GM12891 (cell line): ENCODE measurements at regions not wholly inside any gene's neighbourhood (a gene's known extent, or its start where the extent isn't known, plus 50 kb on each side); places are given as distances from the start of the nearest gene placed in this dataset.
"Not testable (repeated sequence)": the region's sequence is repeated elsewhere in the genome, so short reads cannot be mapped to it uniquely, and the experiment has no call there.

Experiments used
- DNase-seq: peaks from one replicate; pipeline ENCODE4 v3.0.0; 2011; ENCODE audit warnings: low spot score; ENCODE audit not compliant: insufficient read length
- FAIRE-seq: peaks from 2 replicates; lab custom pipeline; 2011; peaks lifted over from hg19 to GRCh38; lab: Jason Lieb, UNC
- PAX5 ChIP-seq: IDR thresholded peaks from 2 replicates; pipeline ENCODE4 v1.6.1; 2011; ENCODE audit warnings: low read length, moderate library complexity, mild to moderate bottlenecking; ENCODE audit not compliant: insufficient read depth, severe bottlenecking
- POLR2A ChIP-seq: IDR thresholded peaks from 2 replicates; pipeline ENCODE4 v1.6.1; 2011; ENCODE audit warnings: low read depth, low read length, control low read depth
- POLR2AphosphoS5 ChIP-seq: IDR thresholded peaks from 2 replicates; pipeline ENCODE4 v1.6.1; 2011; ENCODE audit warnings: low read depth, low read length, control low read depth
- POU2F2 ChIP-seq: IDR thresholded peaks from 2 replicates; pipeline ENCODE4 v1.6.1; 2011; ENCODE audit warnings: low read depth, mild to moderate bottlenecking, control low read depth, low read length, moderate library complexity
- SPI1 ChIP-seq: IDR thresholded peaks from 2 replicates; pipeline ENCODE4 v1.6.1; 2011; ENCODE audit warnings: low read depth, low read length, control low read depth
- TAF1 ChIP-seq: IDR thresholded peaks from 2 replicates; pipeline ENCODE4 v1.6.1; 2011; ENCODE audit warnings: low read depth, low read length, control low read depth

DNA sequence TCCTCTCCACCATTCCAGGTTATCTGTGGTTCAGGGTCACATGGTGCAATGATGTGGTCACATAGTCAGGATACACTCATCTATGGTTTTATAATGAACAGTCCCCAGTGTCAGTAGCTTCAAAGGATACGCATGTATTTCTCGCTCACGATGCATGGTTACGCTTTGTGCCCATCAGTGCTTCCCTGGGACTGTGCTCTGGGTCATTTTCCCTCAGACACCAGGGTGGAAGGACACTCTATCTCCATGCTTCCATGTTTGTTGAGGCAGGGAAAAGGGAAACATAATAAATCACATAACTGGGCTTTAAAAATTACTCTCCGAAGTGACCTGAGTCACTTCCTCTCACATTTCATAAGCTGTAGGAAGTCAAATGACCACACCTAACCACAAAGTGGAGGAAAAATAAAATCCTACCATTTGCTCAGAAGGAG is 394.8 kb upstream of the NOX3 start:
- DNase-seq: no peak
- FAIRE-seq: no peak
- TF ChIP-seq POU2F2: no peak

- TF ChIP-seq TAF1 (no peak), PAX5 (no peak), POLR2AphosphoS5 (no peak), POLR2A (no peak)
- FAIRE-seq: no peak
- DNase-seq: no peak
These were observed 392.1 kb upstream of the NOX3 start for GRCh38 chr6:155847711-155848110.

GRCh38 chr6:155837474-155837873 is 381.8 kb upstream of the NOX3 start:
- FAIRE-seq: no peak
- no peak for DNase-seq

DNA sequence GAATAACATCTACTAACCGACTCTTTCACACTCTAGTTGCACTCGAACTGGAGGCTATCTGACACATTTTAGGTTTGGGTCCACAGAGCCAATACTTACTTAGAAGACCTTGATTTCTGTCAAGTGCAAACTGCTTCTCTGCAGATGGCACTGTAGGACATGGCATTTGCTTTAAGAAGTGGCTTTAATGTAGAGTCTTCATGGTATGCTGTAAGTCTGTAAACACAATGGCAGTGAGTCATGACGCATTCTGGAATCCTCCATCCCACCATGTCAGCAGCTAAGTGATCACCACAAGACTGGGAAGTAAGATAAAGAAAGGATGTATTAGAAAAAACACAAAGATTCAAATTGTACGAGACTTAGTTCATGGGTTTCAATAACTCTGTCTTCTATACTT is 377.0 kb upstream of the NOX3 start:
- TF ChIP-seq PAX5 (no peak), SPI1 (no peak), POU2F2 (no peak), POLR2AphosphoS5 (no peak)
- no peak for DNase-seq
- no peak for FAIRE-seq

More at GRCh38 chr6:155837474-155837873, 381.8 kb upstream of the NOX3 start:
- TF ChIP-seq POLR2A: no peak
- no peak for TF ChIP-seq PAX5
- TF ChIP-seq SPI1: no peak
- no peak for TF ChIP-seq POLR2AphosphoS5
- no peak for TF ChIP-seq POU2F2
- no peak for TF ChIP-seq TAF1

GRCh38 chr6:155830531-155830930 is 374.9 kb upstream of the NOX3 start:
- TF ChIP-seq POLR2A (no peak), POU2F2 (no peak), POLR2AphosphoS5 (no peak), PAX5 (no peak), SPI1 (no peak), TAF1 (no peak)
- DNase-seq: no peak
- FAIRE-seq: no peak

GRCh38 chr6:155829646-155830045 is 374.0 kb upstream of the NOX3 start:
- TF ChIP-seq POU2F2 (no peak), PAX5 (no peak), SPI1 (no peak), TAF1 (no peak), POLR2AphosphoS5 (no peak)

DNA sequence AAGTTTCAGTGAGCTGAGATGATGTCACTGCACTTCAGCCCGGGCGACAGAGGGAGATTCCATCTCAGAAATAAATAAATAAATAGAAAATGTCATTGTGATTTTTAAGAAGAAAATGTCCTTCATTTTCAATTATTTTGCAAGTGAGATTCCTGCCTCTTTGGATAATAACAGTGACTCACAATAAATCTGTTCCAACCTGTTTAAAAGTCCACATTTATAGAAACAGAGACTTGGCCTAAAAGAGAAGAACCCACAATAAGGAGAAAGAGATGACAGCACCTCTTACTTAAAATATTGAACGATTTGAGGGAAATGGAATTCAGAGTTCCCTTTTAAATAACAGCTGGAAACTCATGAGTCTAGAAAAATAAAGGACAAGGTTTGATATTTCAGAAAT is 373.4 kb upstream of the NOX3 start:
- no peak for FAIRE-seq
- TF ChIP-seq SPI1: no peak
- TF ChIP-seq POLR2A: no peak
- TF ChIP-seq PAX5: no peak
- no peak for TF ChIP-seq POLR2AphosphoS5
- TF ChIP-seq TAF1: no peak
- TF ChIP-seq POU2F2: no peak
- no peak for DNase-seq

More at GRCh38 chr6:155829646-155830045, 374.0 kb upstream of the NOX3 start:
- no peak for DNase-seq
- FAIRE-seq: no peak

- TF ChIP-seq POU2F2 (no peak), POLR2A (no peak), PAX5 (no peak), TAF1 (no peak), SPI1 (no peak), POLR2AphosphoS5 (no peak)
- no peak for FAIRE-seq
- no peak for DNase-seq
These were observed 363.1 kb upstream of the NOX3 start for GRCh38 chr6:155818698-155819097.

GRCh38 chr6:155813548-155813947 is 357.9 kb upstream of the NOX3 start:
- TF ChIP-seq PAX5: no peak
- TF ChIP-seq TAF1: no peak
- no peak for TF ChIP-seq POLR2A
- TF ChIP-seq SPI1: no peak
- no peak for TF ChIP-seq POLR2AphosphoS5
- no peak for TF ChIP-seq POU2F2
- FAIRE-seq: no peak
- no peak for DNase-seq

- DNase-seq (no peak), FAIRE-seq (no peak)
- TF ChIP-seq PAX5: no peak
These were observed 351.6 kb upstream of the NOX3 start for GRCh38 chr6:155807243-155807642.

GRCh38 chr6:155801046-155801445 is 345.4 kb upstream of the NOX3 start:
- DNase-seq: no peak
- no peak for FAIRE-seq
- TF ChIP-seq TAF1: no peak
- no peak for TF ChIP-seq POU2F2
- TF ChIP-seq SPI1: no peak
- no peak for TF ChIP-seq POLR2AphosphoS5
- no peak for TF ChIP-seq POLR2A
- no peak for TF ChIP-seq PAX5

DNA sequence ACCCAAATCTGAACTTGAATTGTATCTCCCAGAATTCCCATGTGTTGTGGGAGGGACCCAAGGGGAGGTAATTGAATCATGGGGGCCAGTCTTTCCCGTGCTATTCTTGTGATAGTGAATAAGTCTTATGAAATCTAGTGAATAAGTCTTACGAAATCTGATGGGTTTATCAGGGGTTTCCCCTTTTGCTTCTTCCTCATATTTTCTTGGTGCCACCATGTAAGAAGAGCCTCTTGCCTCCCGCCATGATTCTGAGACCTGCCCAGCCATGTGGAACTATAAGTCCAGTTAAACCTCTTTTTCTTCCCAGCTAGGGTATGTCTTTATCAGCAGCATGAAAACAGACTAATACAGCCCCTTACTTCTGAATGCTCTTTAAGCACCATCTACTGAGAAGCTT is 343.2 kb upstream of the NOX3 start:
- not testable (repeated sequence) for FAIRE-seq, DNase-seq

DNA sequence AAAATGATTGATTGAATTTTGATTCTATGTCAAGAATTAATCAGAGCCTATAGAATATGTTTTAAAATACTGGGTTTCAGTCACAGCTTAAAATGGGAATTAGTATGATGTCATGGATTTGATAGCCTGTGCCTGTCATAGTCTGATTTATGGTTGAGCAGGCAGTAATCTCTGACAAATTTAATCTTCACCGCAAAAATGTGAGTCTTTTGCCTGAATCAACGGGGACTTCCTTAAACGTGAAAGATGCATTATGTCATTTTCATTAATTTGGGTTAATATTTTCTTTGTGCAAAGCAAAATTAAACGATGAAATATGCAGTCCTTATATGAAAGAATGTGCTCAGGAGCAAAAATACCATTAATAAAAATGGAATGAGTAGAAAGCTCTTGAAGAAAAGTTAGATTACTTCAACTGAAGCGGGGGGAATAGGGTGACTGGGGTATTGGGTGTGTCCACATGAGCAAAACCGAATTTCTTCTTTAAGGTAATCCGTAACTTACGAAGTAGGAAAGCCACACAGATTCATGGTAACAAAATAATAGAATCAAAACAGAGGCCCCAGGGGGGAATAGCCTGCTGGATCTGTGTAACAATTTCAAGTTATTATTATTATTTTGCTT is 339.6 kb upstream of the NOX3 start:
- TF ChIP-seq POU2F2 (no peak), TAF1 (no peak), SPI1 (no peak), POLR2AphosphoS5 (no peak), PAX5 (no peak), POLR2A (no peak)
- FAIRE-seq (no peak), DNase-seq (no peak)
